Right renal pelvis (tissue), 4 donors: ENCODE measurements at regions not wholly inside any gene's neighbourhood (a gene's known extent, or its start where the extent isn't known, plus 50 kb on each side); places are given as distances from the start of the nearest gene placed in this dataset.

Experiments used
- DNase-seq, 4 donors: peaks; one replicate each; pipeline ENCODE4 v3.0.0-alpha.2; 2013; ENCODE audit warnings: low read depth in 4 of 4, low spot score in 3 of 4, missing footprints in 1 of 4

GRCh38 chr13:47139519-47139918 lies 242.7 kb upstream of the HTR2A start:
- no peak for DNase-seq

- no peak for DNase-seq
These were observed 239.7 kb upstream of the HTR2A start for GRCh38 chr13:47136504-47136941.

- DNase-seq: peak in 2 of 4 donors; percentile 34 to 38
These were observed 239.1 kb upstream of the HTR2A start for GRCh38 chr13:47135800-47136503.

- DNase-seq: no peak
These were observed 238.2 kb upstream of the HTR2A start for GRCh38 chr13:47134939-47135489.

- DNase-seq: no peak
These were observed 236.2 kb upstream of the HTR2A start for GRCh38 chr13:47133011-47133445.

- no peak for DNase-seq
These were observed 232.6 kb upstream of the HTR2A start for GRCh38 chr13:47129461-47129860.

- DNase-seq: no peak
These were observed 229.6 kb upstream of the HTR2A start for GRCh38 chr13:47126432-47126831.

- no peak for DNase-seq
These were observed 224.4 kb upstream of the HTR2A start for GRCh38 chr13:47121092-47121763.

GRCh38 chr13:47120282-47120681 lies 223.4 kb upstream of the HTR2A start:
- DNase-seq: no peak

- no peak for DNase-seq
These were observed 222.9 kb upstream of the HTR2A start for GRCh38 chr13:47119575-47120235.

GRCh38 chr13:47117268-47117667 lies 220.4 kb upstream of the HTR2A start:
- no peak for DNase-seq

- no peak for DNase-seq
These were observed 217.2 kb upstream of the HTR2A start for GRCh38 chr13:47114030-47114429.

GRCh38 chr13:47112903-47113299 lies 216.0 kb upstream of the HTR2A start:
- no peak for DNase-seq

GRCh38 chr13:47112205-47112902 lies 215.5 kb upstream of the HTR2A start:
- DNase-seq: no peak

- DNase-seq: no peak
These were observed 214.6 kb upstream of the HTR2A start for GRCh38 chr13:47111499-47111898.

- DNase-seq: no peak
These were observed 214.0 kb upstream of the HTR2A start for GRCh38 chr13:47110833-47111240.

- no peak for DNase-seq
These were observed 213.3 kb upstream of the HTR2A start for GRCh38 chr13:47110141-47110540.

- no peak for DNase-seq
These were observed 212.2 kb upstream of the HTR2A start for GRCh38 chr13:47109028-47109427.

GRCh38 chr13:47100214-47100853 lies 203.5 kb upstream of the HTR2A start:
- DNase-seq: no peak

- peak in 1 of 4 donors; percentile 4 for DNase-seq
These were observed 198.0 kb upstream of the HTR2A start for GRCh38 chr13:47094734-47095434.
